Activated CD4-positive, alpha-beta T cell treated with anti-CD3 and anti-CD28 coated beads for 36 hours (primary cell): ENCODE measurements at regions not wholly inside any gene's neighbourhood (a gene's known extent, or its start where the extent isn't known, plus 50 kb on each side); places are given as distances from the start of the nearest gene placed in this dataset.

Experiments used
- ATAC-seq: fragments of 200-7000 bp; cut with Tn5 transposase; one replicate; pipeline ENCODE4 v1.10.0; 2021; ENCODE audit warnings: mild to moderate bottlenecking, moderate library complexity
- CTCF ChIA-PET: fragments of 350-600 bp; sonication (Branson Sonifier 250); formaldehyde crosslinking; loops from one replicate; lab custom pipeline; 2021; ENCODE audit warnings: antibody characterized with exemption; lab: Charles Lee
- POLR2A ChIA-PET: fragments of 350-600 bp; sonication (Branson Sonifier 250); formaldehyde crosslinking; loops from one replicate; lab custom pipeline; 2021; ENCODE audit warnings: antibody characterized with exemption, inconsistent platforms; lab: Charles Lee
- DNase-seq: peaks from one replicate; pipeline ENCODE4 v3.0.0-alpha.2; 2020
- H3K27ac Mint-ChIP-seq: one replicate; pipeline ENCODE4 v1.8.0; 2021; ENCODE audit warnings: mixed read lengths
- H3K27me3 Mint-ChIP-seq: one replicate; pipeline ENCODE4 v1.8.0; 2021; ENCODE audit warnings: mixed read lengths
- H3K36me3 Mint-ChIP-seq: one replicate; pipeline ENCODE4 v1.8.0; 2021; ENCODE audit warnings: low read depth, mixed read lengths
- H3K4me1 Mint-ChIP-seq: one replicate; pipeline ENCODE4 v1.8.0; 2021; ENCODE audit warnings: mixed read lengths
- H3K4me3 Mint-ChIP-seq: one replicate; pipeline ENCODE4 v1.8.0; 2021; ENCODE audit warnings: mild to moderate bottlenecking, moderate library complexity, mixed read lengths
- H3K9me3 Mint-ChIP-seq: one replicate; pipeline ENCODE4 v1.8.0; 2021; ENCODE audit warnings: low read depth, mixed read lengths
- intact Hi-C, 2 experiments: fragments of 100-400 bp; cut with DNase I in 1 of 2; cut with micrococcal nuclease in 1 of 2; formaldehyde crosslinking; loops; one replicate each; pipeline versions ENCODE4 v1.14.2 to v1.15.1; 2022 to 2024; cut with DNase I, micrococcal nuclease

DNA sequence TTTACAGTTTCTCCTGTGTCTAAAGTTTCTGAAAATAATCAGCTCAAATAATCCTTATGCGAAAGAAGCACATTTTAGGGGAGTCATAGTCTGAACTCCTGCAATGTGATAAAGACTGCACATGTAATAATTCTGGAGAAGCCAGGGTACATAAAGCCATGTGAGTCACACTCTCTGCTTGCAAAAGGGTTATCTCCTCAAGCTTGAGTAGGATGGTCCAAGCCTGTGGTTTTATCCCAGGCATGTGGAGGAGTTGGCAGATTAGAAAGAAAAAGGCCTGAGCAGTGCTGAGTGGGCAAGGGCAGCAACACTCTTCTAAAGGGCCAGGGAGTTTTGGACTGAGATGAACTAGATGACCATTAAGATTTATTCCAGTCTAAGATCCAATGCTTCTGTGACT, 220.4 kb downstream of the RHOU start:
- intact Hi-C loops, result no loop called here
- no peak overlapping the region for H3K4me3 Mint-ChIP-seq

DNA sequence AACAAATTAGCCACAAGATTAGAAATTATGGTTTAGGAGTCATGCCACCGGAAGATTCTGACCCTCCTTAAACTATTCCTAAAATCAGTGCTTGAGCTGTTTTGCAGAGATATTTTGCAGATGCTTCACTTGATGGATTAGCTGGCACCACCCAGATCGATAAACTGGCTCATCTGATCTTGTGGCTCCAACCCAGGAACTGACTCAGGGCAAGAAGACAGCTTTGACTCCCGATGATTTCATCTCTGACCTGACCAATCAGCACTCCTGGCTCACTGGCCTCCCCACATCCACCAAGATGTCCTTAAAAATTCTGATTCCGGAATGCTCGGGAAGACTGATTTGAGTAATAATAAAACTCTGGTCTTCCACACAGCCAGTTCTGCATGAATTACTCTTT, 221.6 kb downstream of the RHOU start:
- no peaks in the 10 kb centered on the region for H3K27me3 Mint-ChIP-seq
- ChIA-PET POLR2A (no interaction called here), CTCF (no interaction called here)
- DNase-seq (no peak), ATAC-seq (no peak)
- H3K36me3 Mint-ChIP-seq, result no peaks in the 10 kb centered on the region
- H3K4me1 Mint-ChIP-seq, result peaks cover 8% of the 10 kb centered on the region
- H3K9me3 Mint-ChIP-seq, result no peaks in the 10 kb centered on the region
- H3K4me3 Mint-ChIP-seq, result no peak overlapping the region
- intact Hi-C loops, result no loop called here
- H3K27ac Mint-ChIP-seq, result no peak overlapping the region

More for the DNA sequence above, 220.4 kb downstream of the RHOU start:
- peaks cover 8% of the 10 kb centered on the region for H3K4me1 Mint-ChIP-seq
- POLR2A ChIA-PET, result no interaction called here
- H3K27me3 Mint-ChIP-seq, result no peaks in the 10 kb centered on the region
- CTCF ChIA-PET, result interaction anchor here (0.9 kb wide), 1 partner anchor 76 kb away, joined by 3 read pairs; no protein-coding TSS in a partner anchor
- no peaks in the 10 kb centered on the region for H3K9me3 Mint-ChIP-seq
- H3K27ac Mint-ChIP-seq, result no peak overlapping the region
- ATAC-seq (no peak), DNase-seq (no peak)
- no peaks in the 10 kb centered on the region for H3K36me3 Mint-ChIP-seq

DNA sequence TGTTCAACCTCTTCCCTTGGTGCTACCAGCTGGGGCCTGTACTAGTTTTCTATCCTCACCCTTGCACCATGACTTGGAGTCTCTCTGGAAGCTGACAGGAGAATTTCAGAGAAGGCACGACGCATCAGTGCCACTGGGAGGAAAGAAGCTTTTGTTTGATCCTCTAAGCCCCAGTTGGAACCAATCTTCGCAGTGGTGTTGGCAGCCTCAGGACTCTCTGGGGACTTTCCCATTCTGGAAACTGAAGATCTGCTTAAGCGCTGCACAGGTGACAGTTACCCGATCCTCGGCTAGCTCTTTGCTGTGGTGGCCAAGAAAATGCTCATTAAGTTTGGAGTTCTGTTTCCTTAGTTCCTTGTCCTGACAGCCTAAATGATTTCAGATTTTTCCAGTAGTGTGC, 222.3 kb downstream of the RHOU start:
- Mint-ChIP-seq H3K27me3 (no peaks in the 10 kb centered on the region), H3K36me3 (no peaks in the 10 kb centered on the region), H3K27ac (no peak overlapping the region), H3K4me1 (peaks cover 8% of the 10 kb centered on the region), H3K4me3 (no peak overlapping the region), H3K9me3 (no peaks in the 10 kb centered on the region)
- DNase-seq, result no peak
- ATAC-seq, result no peak
- ChIA-PET POLR2A (no interaction called here), CTCF (no interaction called here)
- intact Hi-C loops, result no loop called here

DNA sequence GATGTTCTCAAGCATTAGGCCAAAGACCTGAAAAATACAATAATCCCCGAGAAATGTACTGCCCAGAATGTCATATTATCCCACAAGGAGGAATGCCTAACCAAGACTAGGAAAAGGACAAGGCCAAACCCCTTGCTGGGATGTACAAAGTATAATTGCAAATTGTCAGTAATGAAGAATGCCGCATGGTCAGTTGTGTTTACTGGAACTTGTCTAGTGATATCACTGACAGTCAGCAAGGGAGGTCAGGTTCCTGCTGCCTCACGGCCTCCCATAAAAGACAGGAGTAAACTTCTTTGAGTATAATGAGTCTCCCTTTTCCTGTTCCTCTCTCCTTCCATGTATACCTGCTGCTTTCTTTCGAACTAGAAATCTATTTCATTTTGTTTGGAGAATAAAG, 222.8 kb downstream of the RHOU start:
- ChIA-PET CTCF (interaction anchor here (0.7 kb wide), 1 partner anchor 26 kb away, joined by 4 read pairs; no protein-coding TSS in a partner anchor), POLR2A (no interaction called here)
- no peaks in the 10 kb centered on the region for H3K36me3 Mint-ChIP-seq
- no peak for DNase-seq
- H3K4me3 Mint-ChIP-seq, result no peak overlapping the region
- H3K27ac Mint-ChIP-seq, result no peak overlapping the region
- H3K9me3 Mint-ChIP-seq, result no peaks in the 10 kb centered on the region
- H3K4me1 Mint-ChIP-seq, result peaks cover 7% of the 10 kb centered on the region
- no peak for ATAC-seq
- no peaks in the 10 kb centered on the region for H3K27me3 Mint-ChIP-seq
- intact Hi-C loops, result no loop called here

DNA sequence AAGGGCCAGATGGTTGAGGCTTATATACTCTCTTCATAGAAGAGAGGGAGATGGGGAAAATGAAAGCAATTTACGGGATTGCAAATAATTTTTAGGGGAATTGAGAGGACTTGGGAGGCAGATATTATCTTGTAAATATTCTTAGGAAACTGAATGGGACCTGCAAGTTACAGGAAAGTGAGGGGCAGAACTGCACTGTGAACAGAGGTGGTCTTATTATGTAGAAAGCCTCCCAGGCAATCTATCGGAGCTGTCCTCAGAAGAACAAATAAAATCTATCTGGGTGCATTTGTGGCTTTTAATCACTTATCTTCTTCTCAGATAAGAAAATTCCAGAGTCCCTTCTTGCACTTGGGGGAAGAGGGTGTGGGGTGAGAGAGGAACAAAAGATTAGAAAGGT, 223.5 kb downstream of the RHOU start:
- Mint-ChIP-seq H3K4me3 (no peak overlapping the region), H3K9me3 (no peaks in the 10 kb centered on the region), H3K27ac (no peak overlapping the region), H3K27me3 (no peaks in the 10 kb centered on the region), H3K36me3 (no peaks in the 10 kb centered on the region), H3K4me1 (peaks cover 6% of the 10 kb centered on the region)
- ATAC-seq (no peak), DNase-seq (no peak)
- ChIA-PET CTCF (interaction anchor here (0.7 kb wide), 1 partner anchor 25 kb away, joined by 4 read pairs; no protein-coding TSS in a partner anchor), POLR2A (no interaction called here)
- intact Hi-C loops, result no loop called here

DNA sequence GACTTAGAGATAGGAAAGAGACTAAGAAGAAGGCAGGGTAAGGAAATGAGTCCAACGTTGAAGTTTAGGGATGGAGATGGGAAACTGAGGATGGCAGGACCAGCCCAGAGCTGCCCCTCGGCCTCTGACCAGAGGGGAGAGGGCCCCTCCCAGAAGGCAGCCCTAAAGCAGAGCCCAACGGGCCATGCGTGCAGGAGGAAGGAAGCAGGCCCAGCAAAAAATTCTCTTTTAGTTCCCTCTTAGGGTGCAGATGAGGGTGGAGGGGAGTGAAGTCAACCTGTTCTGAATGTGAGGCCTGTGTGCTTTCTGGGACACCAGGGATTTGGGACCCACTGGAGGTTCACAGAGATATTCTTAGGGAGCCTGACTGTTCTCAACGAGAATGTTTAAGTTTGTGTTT, 225.4 kb downstream of the RHOU start:
- no peak overlapping the region for H3K4me3 Mint-ChIP-seq
- intact Hi-C loops, result no loop called here
- H3K9me3 Mint-ChIP-seq, result no peaks in the 10 kb centered on the region
- no peaks in the 10 kb centered on the region for H3K36me3 Mint-ChIP-seq
- ChIA-PET POLR2A (no interaction called here), CTCF (no interaction called here)
- no peaks in the 10 kb centered on the region for H3K27me3 Mint-ChIP-seq
- DNase-seq (no peak), ATAC-seq (no peak)
- no peaks in the 10 kb centered on the region for H3K4me1 Mint-ChIP-seq
- no peak overlapping the region for H3K27ac Mint-ChIP-seq

DNA sequence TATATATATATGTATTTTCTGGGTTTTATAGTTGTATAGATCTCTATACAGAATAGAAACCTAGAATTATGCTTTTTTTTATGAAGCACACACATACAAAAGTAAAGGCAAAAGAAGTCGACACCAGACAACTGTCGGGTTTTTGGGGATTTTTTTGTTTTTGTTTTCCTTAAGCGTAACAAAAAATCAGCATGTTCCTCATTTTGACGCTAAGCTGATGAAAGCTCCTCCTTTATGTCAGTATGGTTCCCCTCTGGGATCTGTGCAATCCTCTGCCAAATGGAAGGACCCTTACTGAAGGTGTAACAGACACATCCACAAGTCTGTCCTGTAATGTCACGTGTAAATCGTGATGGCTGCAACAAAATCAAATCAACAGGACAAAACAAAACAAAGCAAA, 226.2 kb downstream of the RHOU start:
- ChIA-PET CTCF (no interaction called here), POLR2A (no interaction called here)
- ATAC-seq (no peak), DNase-seq (no peak)
- Mint-ChIP-seq H3K4me1 (no peaks in the 10 kb centered on the region), H3K27me3 (no peaks in the 10 kb centered on the region), H3K9me3 (no peaks in the 10 kb centered on the region), H3K27ac (no peak overlapping the region), H3K4me3 (no peak overlapping the region), H3K36me3 (no peaks in the 10 kb centered on the region)
- intact Hi-C loops, result no loop called here

DNA sequence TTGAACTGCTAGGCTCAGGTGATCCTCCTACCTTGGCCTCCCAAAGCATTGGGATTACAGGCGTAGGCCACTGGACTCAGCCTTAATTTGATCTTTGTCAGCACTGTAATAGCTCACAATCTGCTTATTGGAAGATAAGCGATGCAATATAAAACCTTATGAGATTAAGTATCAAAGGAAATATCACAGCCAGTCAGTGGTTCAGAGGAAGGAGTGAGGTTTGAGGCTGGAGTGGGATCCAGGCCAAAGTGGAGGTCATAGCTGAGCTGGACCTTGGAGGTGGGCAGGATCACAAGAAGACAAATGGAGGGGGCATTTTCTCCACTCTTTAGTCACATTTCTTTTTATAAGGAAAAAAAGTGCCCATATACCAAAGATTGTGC, 228.5 kb downstream of the RHOU start:
- POLR2A ChIA-PET, result interaction anchor here (1.0 kb wide), 1 partner anchor 11 kb away, joined by 4 read pairs; no protein-coding TSS in a partner anchor
- CTCF ChIA-PET, result interaction anchor here (0.8 kb wide), 1 partner anchor 141 kb away, joined by 3 read pairs; no protein-coding TSS in a partner anchor
- Mint-ChIP-seq H3K4me3 (no peak overlapping the region), H3K27me3 (no peaks in the 10 kb centered on the region), H3K9me3 (no peaks in the 10 kb centered on the region), H3K27ac (no peak overlapping the region), H3K36me3 (no peaks in the 10 kb centered on the region), H3K4me1 (no peaks in the 10 kb centered on the region)
- ATAC-seq (no peak), DNase-seq (no peak)
- intact Hi-C loops, result no loop called here

DNA sequence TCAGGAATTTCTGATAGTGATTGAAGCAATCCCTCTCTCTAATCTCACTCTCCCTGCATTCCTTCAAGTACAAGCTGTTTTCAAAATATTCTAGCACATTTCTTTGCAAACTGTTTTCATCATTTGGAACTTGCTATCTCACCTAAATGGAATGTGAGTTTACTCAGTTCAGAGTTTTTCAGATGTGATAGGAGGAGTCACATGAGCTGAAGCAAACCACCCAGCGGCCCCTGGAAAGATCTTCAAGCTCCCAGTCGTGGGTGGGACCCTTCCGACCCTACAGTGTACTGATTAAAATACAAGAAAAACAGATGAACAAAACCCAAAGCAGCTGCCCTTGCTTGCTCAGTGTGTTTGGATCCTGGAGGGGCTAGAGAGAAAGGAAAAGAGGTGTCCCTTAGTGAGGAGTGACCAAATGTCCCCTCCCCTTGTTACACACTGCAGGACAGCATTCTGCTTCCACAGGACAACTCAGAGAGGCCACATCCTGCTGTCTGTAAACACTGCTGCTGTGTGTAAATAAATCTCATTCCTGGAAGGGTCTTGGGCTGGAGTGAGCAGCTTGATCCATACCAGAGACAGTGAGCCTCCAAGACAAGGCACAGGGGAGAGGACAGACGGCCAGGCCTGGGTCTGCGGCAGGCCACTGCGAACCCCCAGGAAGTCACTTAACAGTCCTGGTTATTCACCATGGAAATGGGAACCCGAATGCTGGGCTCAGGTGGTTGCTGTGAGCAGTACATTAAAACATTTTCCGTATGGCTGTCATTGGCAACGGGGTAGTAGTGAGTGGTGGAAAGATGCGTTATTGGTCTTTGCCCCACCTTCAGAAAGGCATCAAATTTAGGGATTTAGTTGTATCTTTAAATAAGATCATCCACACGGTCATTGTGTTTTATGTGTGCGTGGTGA, 229.2 kb downstream of the RHOU start:
- no peak for DNase-seq
- intact Hi-C loops, result no loop called here
- Mint-ChIP-seq H3K4me3 (no peak overlapping the region), H3K27me3 (no peaks in the 10 kb centered on the region), H3K36me3 (no peaks in the 10 kb centered on the region), H3K27ac (no peak overlapping the region), H3K9me3 (no peaks in the 10 kb centered on the region), H3K4me1 (no peaks in the 10 kb centered on the region)
- POLR2A ChIA-PET, result interaction anchor here (1.0 kb wide), 1 partner anchor 11 kb away, joined by 4 read pairs; no protein-coding TSS in a partner anchor
- CTCF ChIA-PET, result interaction anchor here (0.8 kb wide), 1 partner anchor 141 kb away, joined by 3 read pairs; no protein-coding TSS in a partner anchor
- no peak for ATAC-seq

DNA sequence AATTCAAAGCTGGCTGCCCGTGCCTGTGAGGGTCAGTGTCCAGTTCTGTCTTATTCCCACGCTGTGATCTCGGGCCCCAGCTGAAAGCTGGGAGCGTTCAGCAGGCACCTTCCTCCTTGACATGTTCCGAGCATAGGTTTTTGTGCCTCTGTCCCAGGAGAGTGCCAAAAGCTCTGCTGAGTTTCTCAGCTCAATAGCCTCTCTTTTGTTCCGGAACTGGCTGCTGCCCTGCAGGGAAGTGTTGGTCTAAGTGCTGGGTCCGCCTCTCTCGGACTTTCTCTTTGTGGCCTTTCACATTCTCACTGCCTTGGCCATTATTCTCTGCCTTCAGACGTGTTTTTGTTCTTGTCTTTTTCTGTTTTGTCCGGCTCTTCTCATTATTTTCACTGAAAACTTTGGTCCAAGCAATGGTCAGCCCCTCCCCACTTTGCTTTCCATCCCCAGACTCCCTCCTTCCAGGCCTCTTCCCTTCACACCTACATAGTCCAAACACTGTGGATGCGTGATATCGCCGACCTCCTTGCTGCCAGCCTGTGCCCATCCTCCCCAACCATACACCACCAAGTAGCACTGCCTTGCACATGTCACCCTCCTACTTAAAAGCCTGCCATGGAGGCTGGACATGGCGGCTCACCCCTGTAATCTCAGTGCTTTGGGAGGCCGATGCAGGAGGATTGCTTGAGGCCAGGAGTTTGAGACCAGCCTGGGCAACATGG, 233.8 kb downstream of the RHOU start:
- Mint-ChIP-seq H3K4me1 (no peaks in the 10 kb centered on the region), H3K27me3 (no peaks in the 10 kb centered on the region), H3K9me3 (no peaks in the 10 kb centered on the region), H3K27ac (no peak overlapping the region), H3K36me3 (no peaks in the 10 kb centered on the region), H3K4me3 (no peak overlapping the region)
- no peak for DNase-seq
- ChIA-PET CTCF (no interaction called here), POLR2A (no interaction called here)
- intact Hi-C loops, result no loop called here
- ATAC-seq, result no peak

DNA sequence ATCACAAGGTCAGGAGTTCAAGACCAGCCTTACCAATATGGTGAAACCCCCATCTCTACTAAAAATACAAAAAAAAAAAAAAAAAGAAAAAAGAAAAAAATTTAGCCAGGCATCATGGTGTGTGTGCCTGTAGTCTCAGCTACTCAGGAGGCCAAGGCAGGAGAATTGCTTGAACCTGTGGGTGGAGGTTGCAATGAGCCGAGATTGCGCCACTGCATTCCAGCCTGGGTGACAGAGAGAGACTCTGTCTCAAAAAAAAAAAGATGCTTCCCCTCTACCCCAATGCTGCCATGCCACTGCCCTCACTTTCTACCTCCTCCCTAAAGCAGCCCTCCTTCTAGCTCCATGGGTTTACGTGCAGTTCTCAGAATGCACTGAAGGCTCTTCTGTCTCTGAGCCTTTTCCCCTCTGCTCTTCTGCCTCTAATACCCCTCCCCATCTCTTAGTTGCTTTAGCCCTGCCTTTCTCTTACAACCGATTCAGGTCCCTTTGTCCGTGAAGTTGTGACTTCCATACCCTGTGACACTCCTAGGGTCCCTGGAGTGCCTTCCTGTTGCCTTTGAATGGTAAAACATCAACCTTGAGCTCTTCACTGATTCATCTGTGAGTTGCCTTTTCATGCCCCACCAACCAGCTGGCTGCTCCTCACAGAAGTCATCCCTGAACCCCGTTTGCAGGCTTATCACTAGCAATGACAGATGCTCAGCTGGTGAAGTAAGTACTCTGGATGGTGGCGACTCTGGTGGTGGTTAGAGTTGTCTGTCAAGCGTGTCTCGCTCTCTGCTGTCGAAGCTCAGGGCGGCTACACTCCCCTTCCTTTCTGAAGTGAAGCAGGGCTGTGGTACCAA, 234.9 kb downstream of the RHOU start:
- ATAC-seq (no peak), DNase-seq (no peak)
- ChIA-PET POLR2A (no interaction called here), CTCF (interaction anchor here (1.0 kb wide), 1 partner anchor 97 kb away, joined by 4 read pairs; no protein-coding TSS in a partner anchor)
- H3K27ac Mint-ChIP-seq, result no peak overlapping the region
- H3K27me3 Mint-ChIP-seq, result no peaks in the 10 kb centered on the region
- no peaks in the 10 kb centered on the region for H3K4me1 Mint-ChIP-seq
- H3K4me3 Mint-ChIP-seq, result no peak overlapping the region
- H3K36me3 Mint-ChIP-seq, result no peaks in the 10 kb centered on the region
- intact Hi-C loops, result no loop called here
- no peaks in the 10 kb centered on the region for H3K9me3 Mint-ChIP-seq
